Vagina (tissue), 2 donors: ENCODE measurements at regions not wholly inside any gene's neighbourhood (a gene's known extent, or its start where the extent isn't known, plus 50 kb on each side); places are given as distances from the start of the nearest gene placed in this dataset.

Source experiments
- DNase-seq, 2 donors: peaks; one replicate each; pipeline ENCODE4 v3.0.0-alpha.2; 2017; ENCODE audit errors: extremely low spot score in 2 of 2
- H3K27ac ChIP-seq: fragments of 200-600 bp; sonication (generic); one replicate; pipeline ENCODE4 v1.5.1; 2019
- H3K27me3 ChIP-seq: fragments of 200-600 bp; sonication (generic); one replicate; pipeline ENCODE4 v1.5.1; 2019
- H3K36me3 ChIP-seq, 2 donors: fragments of 200-600 bp; sonication (generic); one replicate each; pipeline ENCODE4 v1.5.1; 2017 to 2019
- H3K4me1 ChIP-seq: fragments of 200-600 bp; sonication (generic); one replicate; pipeline ENCODE4 v1.5.1; 2019
- H3K4me3 ChIP-seq, 2 donors: fragments of 200-600 bp; sonication (generic); 1 replicate in 1 of 2; 2 replicates in 1 of 2; pipeline ENCODE4 v1.5.1; 2016 to 2019
- H3K9me3 ChIP-seq: fragments of 200-600 bp; sonication (generic); one replicate; pipeline ENCODE4 v1.5.1; 2019
- POLR2A ChIP-seq, 2 donors: fragments of 450-650 bp; IDR thresholded peaks; one replicate each; pipeline ENCODE4 v1.6.1; 2017; ENCODE audit warnings: antibody characterized with exemption in 2 of 2, mild to moderate bottlenecking in 2 of 2, moderate library complexity in 2 of 2
- POLR2AphosphoS5 ChIP-seq, 2 donors: sonication (generic); formaldehyde crosslinking; IDR thresholded peaks; one replicate each; pipeline ENCODE4 v1.9.0; 2017; ENCODE audit warnings: antibody characterized with exemption in 2 of 2, mild to moderate bottlenecking in 2 of 2, low read depth in 1 of 2; ENCODE audit not compliant: insufficient read depth in 1 of 2
- intact Hi-C: fragments of 100-400 bp; cut with DNase I; formaldehyde crosslinking; loops from one replicate; pipeline ENCODE4 v1.15.1; 2023
- TF ChIP-seq, protein P1 (sequence below), 3 experiments: fragments of 450-650 bp in 2 of 3; fragments of 200-600 bp in 1 of 3; sonication (generic) in 1 of 3; IDR thresholded peaks; one replicate each; pipeline ENCODE4 v1.5.1; 2017 to 2019; ENCODE audit warnings: antibody characterized with exemption in 3 of 3, mild to moderate bottlenecking in 2 of 3, moderate library complexity in 2 of 3

DNA sequence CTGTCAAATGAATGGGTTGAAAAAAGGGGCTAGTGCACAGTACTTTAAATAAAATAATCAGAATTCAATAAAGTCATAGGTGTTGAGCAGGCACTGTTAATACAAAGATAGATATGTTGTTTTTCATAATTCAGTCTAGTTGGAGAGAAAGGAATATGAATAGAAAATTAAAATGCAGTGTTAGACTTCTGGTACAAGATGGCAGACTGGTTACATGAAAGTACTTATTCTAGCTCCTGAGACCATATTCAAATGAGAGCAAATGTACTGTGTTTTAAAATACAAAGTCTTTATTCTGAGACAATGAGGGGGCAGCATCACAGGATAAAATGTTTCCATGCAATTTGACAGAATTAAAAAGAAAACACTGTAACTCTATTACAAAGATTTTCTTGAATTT lies 542.1 kb downstream of the COL11A1 start:
- H3K27ac ChIP-seq: no peak overlapping the region
- H3K4me1 ChIP-seq: no peaks in the 10 kb centered on the region
- TF ChIP-seq, protein P1, sequence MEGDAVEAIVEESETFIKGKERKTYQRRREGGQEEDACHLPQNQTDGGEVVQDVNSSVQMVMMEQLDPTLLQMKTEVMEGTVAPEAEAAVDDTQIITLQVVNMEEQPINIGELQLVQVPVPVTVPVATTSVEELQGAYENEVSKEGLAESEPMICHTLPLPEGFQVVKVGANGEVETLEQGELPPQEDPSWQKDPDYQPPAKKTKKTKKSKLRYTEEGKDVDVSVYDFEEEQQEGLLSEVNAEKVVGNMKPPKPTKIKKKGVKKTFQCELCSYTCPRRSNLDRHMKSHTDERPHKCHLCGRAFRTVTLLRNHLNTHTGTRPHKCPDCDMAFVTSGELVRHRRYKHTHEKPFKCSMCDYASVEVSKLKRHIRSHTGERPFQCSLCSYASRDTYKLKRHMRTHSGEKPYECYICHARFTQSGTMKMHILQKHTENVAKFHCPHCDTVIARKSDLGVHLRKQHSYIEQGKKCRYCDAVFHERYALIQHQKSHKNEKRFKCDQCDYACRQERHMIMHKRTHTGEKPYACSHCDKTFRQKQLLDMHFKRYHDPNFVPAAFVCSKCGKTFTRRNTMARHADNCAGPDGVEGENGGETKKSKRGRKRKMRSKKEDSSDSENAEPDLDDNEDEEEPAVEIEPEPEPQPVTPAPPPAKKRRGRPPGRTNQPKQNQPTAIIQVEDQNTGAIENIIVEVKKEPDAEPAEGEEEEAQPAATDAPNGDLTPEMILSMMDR (IDR thresholded peaks at IDR 0.05): no peak
- no peaks in the 10 kb centered on the region for H3K9me3 ChIP-seq
- no peak overlapping the region for H3K4me3 ChIP-seq
- no peak for DNase-seq
- intact Hi-C loops: loop anchor here (10.0 kb wide), 1 partner anchor 431 kb away; no protein-coding TSS in a partner anchor
- H3K27me3 ChIP-seq: no peaks in the 10 kb centered on the region
- H3K36me3 ChIP-seq: no peaks in the 10 kb centered on the region

DNA sequence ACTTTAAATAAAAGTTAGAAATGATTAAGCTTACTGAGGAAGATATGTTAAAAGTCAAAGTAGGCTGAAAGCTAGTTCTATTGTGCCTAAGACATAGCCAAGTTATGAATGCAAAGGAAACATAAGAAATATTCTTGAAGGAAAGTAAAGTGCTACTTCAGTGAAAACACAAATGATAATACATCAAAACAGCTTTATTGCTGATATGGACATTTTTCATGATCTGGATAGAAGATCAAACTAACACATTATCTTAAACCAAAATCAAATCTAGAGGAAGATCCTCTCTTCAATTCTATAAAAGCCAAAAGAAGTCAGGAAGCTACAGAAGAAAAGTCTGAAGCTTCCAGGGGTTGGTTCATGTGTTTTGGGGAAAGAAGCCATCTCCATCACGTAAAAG lies 545.9 kb downstream of the COL11A1 start:
- no peaks in the 10 kb centered on the region for H3K4me1 ChIP-seq
- no peaks in the 10 kb centered on the region for H3K36me3 ChIP-seq
- intact Hi-C loops: loop anchor here (10.0 kb wide), 1 partner anchor 428 kb away; no protein-coding TSS in a partner anchor
- no peaks in the 10 kb centered on the region for H3K9me3 ChIP-seq
- TF ChIP-seq, protein P1 (IDR thresholded peaks at IDR 0.05): no peak
- TF ChIP-seq POLR2A (IDR thresholded peaks at IDR 0.05) (no peak), POLR2AphosphoS5 (IDR thresholded peaks at IDR 0.05; ENCODE audit: insufficient read depth in 1 of 2, low read depth in 1 of 2) (no peak)
- no peaks in the 10 kb centered on the region for H3K27me3 ChIP-seq
- H3K4me3 ChIP-seq: no peak overlapping the region
- no peak for DNase-seq
- H3K27ac ChIP-seq: no peak overlapping the region

DNA sequence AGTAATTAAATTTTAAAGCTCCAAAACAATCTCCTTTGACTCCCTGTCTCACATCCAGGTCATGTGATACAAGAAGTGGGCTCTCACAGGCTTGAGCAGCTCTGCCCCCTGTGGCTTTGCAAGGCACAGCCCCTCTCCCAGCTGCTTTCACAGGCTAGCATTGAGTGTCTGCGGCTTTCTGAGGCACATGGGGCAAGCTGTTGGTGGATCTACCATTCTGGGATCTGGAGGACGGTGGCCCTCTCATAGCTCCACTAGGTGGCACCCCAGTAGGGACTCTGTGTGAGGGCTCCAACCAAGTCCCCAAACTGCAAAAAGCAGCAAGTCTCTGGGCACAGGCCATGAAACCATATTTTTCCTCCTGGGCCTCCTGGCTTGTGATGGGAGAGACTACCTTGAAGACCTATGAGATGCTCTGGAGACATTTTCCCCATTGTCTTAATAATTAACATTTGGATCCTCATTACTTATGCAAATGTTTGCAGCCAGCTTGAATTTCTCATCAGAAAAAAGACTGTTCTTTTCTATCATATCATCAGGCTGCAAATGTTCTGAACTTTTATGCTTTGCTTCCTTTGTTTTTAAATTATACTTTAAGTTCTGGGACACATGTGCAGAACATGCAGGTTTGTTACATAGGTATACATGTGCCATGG lies 554.1 kb upstream of the OLFM3 start:
- Histone ChIP-seq H3K36me3 (no peaks in the 10 kb centered on the region), H3K4me3 (no peak overlapping the region), H3K27ac (no peak overlapping the region), H3K9me3 (no peaks in the 10 kb centered on the region), H3K4me1 (no peaks in the 10 kb centered on the region), H3K27me3 (no peaks in the 10 kb centered on the region)
- intact Hi-C loops: no loop called here
- no peak for DNase-seq
- TF ChIP-seq, protein P1 (IDR thresholded peaks at IDR 0.05): no peak
- TF ChIP-seq POLR2AphosphoS5 (IDR thresholded peaks at IDR 0.05; ENCODE audit: insufficient read depth in 1 of 2, low read depth in 1 of 2) (no peak), POLR2A (IDR thresholded peaks at IDR 0.05) (no peak)

DNA sequence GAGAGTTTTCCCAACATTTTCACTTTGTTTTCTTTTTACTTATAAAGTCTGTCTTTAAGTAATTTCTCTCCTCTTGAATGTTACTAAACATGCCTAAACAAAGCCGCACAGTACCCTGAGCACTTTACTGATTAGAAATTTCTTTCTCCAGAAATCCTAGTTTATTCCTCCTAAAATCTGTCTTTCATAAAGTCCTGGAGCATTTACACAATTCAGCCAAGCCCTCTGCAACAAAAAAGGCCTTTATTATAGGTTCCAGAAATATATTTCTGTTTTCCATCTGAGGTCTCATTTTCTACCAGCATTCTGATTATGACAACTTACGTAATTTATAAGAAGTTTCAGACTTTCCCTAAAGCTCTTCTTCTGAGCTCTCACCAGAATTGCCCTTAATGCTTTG lies 549.5 kb upstream of the OLFM3 start:
- H3K27ac ChIP-seq: no peak overlapping the region

More for the DNA sequence above, 549.5 kb upstream of the OLFM3 start:
- TF ChIP-seq POLR2AphosphoS5 (IDR thresholded peaks at IDR 0.05; ENCODE audit: insufficient read depth in 1 of 2, low read depth in 1 of 2) (no peak), POLR2A (IDR thresholded peaks at IDR 0.05) (no peak)
- TF ChIP-seq, protein P1 (IDR thresholded peaks at IDR 0.05): no peak
- Histone ChIP-seq H3K4me3 (no peak overlapping the region), H3K27me3 (no peaks in the 10 kb centered on the region), H3K36me3 (no peaks in the 10 kb centered on the region), H3K9me3 (no peaks in the 10 kb centered on the region), H3K4me1 (no peaks in the 10 kb centered on the region)
- intact Hi-C loops: no loop called here
- DNase-seq: no peak
